ENCODE measurements at regions not wholly inside any gene's neighbourhood (a gene's known extent, or its start where the extent isn't known, plus 50 kb on each side); places are given as distances from the start of the nearest gene placed in this dataset.

DNA sequence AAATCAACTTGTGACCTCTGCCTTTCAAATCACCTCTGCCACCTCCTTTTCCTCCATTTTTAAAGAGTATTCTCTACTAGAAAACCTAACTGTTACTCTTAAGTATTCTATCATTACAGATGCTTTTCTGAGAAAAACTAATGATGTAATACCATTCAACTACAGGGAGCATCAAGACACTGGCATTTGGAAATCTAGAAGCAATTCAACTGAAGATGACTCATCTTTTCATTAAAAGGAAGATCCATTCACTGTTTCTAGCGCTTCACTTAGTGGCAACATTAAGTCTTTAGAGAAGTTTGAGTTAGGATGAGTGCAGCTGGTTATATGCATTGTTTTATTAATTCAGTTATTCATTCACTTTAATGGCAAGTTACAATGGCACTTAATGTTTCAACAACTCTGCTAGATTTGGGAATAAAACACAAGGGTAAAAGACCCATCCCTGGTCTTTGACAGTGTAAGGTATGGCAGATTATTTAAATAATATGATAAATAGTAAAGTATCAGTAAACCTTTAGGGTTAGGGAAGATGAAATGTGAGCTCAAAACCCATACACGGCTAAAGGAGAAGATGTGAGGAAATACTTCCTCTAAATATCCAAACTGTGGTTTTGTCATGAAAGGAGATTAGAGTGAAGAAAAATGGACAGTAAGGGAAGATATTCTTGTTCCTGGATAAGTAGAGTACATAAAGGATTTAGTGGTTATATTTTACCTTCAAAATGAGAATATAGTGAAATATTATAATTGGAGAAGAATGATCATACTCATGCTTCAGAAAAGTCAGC lies 61.7 kb downstream of the KCNJ2 start:
- DNase-seq (ENCODE audit: low spot score): no peak

DNA sequence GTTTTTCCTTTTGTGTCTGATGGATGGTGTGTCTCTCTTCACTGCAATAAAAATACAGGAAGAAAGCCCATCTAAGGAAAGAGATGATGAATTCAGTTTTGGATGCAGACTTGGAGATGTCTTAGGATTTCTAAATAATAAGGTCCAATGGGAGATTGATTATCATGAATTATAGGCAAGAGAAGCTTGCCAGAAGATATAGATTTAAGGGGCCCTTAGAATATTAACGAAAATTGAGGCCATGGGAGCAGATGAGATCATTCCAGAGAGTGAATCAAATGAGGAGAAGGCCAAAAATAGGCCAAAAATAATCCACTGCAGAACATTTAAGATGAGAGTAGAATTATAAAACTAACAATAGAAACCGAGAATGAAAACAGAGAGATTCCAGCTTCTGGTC lies 63.1 kb downstream of the KCNJ2 start:
- no peak for DNase-seq (ENCODE audit: low spot score)

DNA sequence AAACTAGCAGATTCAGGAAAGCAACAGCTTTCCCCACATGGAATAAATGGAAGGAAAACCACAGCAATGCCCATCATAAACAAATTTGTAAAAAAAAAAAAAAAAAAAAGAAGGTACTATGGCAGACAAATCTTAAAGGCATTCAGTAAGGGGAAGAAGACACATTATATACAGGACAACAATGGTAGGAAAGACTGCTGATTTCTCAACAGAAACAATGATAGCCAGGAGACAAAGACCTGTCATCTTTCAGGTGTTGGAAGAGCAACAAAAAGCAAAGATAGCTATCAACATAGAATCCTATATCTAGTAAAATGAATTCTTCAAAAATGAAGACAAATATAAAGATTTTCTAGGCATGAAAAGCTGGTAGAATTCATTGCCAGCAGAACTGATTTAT lies 65.9 kb downstream of the KCNJ2 start:
- no peak for DNase-seq (ENCODE audit: low spot score)

DNA sequence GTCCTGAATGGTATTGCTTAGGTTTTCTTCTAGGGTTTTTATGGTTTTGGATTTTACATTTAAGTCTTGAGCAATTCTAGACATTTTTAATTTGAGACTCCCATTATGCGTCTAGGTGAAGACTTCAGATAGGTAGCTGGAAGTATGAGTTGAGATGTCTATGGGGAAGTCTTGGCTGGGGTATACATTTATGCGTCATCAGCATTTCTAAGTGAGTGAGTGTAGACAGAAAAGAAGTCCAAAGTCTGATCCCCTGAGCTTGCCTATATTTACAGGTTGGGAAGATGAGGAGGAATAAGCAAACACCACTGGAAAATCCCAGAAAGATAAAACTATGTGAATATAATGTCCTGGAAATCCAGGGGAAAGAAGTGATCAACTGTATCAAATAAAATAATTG lies 68.9 kb downstream of the KCNJ2 start:
- no peak for DNase-seq (ENCODE audit: low spot score)

DNA sequence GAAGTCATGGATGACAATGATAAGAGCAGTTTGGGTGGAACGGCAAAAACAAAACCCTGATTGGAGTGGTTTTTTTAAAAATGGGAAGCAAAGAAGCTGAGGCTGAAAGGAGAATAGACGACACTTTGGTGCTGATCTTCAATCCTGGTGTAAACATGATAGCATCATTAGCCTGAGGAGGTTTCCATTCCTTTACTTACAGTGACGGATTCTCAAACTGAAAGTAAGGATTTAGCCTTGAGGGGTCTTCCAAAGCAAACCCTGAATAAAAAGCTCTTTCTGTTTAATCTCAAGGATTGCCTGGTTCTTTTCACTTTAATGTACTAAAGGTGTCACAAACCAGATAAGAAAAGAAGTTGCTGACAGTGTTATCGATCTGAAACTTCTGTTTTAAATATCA lies 69.3 kb downstream of the KCNJ2 start:
- DNase-seq (ENCODE audit: low spot score): no peak

DNA sequence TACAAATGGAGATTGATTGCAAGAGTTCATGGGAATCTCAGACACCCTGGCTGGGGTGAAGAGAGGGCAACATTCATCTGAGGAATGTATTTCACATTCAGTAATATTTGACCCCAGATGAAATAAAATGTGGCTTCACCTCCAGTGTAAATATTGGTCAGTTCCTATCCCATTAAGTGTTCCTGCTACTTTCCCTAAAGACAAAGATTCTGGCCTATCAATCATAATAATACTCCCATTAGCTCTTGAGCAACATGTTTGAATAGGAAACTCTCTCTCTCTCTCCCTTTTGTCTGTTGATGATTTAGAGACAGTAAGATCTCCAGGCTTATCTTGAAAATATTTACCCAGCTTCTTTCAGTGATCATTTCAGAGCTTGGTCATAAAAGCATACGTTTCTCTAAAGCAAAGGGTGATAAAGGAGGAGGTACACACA lies 70.1 kb downstream of the KCNJ2 start:
- DNase-seq (ENCODE audit: low spot score): no peak

DNA sequence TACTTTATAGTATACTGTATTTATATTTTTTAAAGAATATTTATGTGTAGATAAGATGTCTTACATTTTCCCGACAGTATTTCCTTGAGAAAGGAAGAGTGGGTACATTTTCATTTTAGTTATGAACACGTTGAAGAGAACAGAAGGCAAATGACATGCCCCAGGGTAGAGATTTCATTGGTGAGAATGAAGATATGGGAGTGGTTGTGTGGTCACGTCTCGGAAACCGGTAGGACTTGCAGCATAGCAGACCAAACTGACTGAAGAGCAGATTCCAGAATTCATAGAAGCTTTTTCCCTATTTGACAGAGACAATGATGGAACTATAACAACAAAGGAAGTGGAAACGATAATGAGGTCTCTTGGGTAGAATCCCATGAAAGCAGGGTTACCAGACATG lies 71.7 kb downstream of the KCNJ2 start:
- DNase-seq (ENCODE audit: low spot score): no peak

DNA sequence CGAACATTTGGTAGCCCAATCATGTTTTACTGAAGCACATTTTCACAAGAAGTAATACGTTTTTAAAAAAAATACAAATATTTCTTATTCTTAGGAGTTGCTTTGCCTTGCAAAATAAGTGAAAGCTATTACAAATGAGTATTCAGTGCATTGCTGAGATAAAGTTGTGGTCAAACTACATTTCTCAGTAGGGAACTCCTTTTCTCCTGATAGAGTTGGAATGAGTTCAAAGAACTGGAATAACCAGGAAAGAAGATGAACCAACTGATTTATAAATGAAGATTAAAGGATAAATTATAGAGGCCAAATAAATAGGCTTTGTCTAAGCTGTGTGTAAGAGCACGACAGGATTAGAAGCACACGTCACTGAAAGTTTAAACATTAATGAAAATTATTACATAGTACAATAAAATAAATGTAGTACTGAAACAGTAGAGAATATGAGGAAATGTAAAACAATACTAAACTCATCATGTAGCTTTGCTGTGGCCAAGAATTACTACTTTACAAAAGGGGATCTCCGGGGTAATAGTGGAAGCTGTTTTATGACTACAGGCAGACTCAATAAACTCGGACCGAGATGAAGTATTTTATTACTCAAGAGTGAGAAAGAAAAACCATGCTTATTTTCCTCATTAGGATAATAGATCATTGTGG lies 73.6 kb downstream of the KCNJ2 start:
- no peak for DNase-seq (ENCODE audit: low spot score)

DNA sequence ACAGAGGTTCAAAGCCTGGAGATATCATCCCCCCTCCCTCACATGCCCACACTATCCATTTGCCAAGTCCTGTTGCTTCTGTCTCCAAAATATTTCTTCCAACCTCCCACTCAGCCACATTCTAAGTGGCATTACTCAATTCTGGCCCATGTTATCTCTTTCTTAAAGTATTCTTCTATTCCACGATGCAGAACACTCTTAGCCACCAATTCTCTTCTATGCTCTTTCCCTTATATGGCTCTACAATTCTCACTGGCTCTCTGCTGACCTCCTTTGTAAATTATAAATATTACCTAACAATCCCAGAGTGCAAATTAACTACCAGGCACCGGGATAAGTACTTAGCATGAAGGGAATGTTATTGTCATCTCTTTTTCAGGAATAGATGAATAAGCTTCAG lies 82.4 kb downstream of the KCNJ2 start:
- DNase-seq (ENCODE audit: low spot score): no peak

DNA sequence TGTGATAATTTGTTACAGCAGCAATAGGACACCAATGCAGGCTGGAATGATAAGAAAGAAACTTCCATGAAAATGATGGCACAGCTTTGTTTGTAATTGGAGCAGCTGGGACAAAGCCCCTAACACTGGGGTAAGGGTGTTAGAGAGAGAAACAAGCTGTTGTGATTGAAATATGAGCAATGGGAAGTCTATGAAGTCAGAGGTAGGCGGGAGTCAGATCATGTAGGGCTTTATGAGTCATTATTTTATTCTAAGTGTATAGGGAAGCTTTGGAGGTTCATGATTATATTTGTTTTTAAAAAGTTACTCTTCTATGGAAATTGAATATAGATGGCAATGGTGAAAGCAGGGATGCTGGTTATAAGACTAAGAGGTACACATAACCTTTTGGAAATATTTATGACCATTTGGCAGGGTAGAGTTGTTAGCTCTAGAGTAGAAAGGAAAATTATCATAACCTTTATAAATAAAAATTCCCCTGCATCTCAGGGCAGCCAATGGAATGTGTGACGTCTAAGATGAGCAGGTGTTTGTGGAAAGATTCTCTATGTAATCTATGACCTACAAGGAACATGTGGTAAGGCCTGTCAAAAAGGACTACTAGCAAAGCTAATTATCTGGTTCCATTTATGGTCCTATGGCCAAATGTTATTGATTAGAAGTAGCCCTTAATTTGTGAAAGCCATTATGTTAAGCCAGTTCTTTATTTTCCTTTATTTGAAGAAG lies 85.6 kb downstream of the KCNJ2 start:
- no peak for DNase-seq (ENCODE audit: low spot score)

DNA sequence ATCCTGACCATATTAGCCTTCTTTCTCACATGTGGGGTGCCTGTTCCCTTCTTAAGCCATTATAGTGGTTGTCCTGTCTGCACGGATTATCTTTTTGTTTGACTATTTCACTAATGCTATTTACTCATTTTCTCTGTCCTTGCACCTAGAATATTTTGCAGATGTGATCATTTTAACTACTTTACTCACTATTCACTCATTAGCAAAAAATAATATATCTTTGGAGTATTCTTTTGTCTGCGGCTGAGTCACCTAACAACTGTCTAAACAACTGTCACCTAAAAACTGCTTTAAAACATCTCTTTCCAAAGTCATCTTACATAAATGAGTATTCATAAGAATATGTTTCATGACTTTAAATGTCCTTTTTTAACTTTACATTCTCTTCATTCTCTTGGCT lies 87.4 kb downstream of the KCNJ2 start:
- no peak for DNase-seq (ENCODE audit: low spot score)

DNA sequence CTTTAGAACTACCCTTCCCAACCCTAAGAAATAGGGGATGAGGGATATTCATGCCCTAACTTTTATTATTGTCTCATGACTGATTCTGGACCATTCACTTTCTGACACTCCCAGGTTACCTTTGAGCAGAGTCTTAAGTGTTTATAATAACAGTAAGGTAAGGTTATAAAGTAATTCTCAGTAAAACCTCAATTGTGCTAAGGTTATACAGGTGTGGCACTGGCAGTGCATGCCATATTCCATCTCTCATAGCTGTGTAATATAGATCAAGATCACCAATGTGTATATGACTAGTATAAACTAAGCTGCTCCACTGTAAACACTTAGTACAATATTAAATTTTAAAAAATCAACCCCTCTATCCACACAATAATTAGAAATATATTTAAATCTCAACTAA lies 89.1 kb downstream of the KCNJ2 start:
- no peak for DNase-seq (ENCODE audit: low spot score)

DNA sequence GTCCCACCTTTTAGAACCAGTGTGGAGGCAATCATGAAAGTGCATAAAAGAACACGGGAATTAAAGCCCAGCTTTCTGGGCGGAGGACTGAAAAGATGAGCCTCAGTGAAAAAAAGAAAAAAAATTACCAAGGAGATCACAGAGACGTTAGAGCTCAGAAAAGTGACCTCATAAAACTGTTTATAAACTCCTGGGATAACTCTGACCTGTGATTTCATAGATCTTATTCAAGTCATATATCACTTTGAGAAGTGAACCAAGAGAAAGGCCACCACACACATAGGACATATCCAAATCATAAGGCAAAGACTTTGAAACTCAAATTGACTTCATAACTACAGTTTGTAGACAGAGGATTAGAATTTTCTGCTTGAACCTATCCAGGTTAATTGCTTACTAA lies 90.1 kb downstream of the KCNJ2 start:
- DNase-seq (ENCODE audit: low spot score): no peak

DNA sequence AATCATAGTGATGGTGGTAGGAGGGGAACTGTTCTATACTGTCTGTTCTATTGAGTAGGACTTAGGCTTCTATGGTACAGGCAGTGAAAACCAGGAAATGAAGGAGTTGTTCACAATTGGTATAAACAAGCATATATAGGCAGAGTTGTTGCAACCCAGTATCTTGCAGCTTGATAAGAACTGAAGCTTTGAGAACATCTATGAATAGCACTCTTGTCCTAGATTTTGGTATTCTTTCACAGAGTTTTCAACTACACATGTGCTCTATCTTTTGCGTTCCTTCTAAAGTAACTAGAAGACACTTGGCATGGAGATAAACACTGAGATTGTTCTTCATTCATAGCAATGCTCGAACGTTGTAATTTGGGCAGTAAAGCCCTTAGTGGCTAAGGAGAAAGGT lies 91.8 kb downstream of the KCNJ2 start:
- no peak for DNase-seq (ENCODE audit: low spot score)

DNA sequence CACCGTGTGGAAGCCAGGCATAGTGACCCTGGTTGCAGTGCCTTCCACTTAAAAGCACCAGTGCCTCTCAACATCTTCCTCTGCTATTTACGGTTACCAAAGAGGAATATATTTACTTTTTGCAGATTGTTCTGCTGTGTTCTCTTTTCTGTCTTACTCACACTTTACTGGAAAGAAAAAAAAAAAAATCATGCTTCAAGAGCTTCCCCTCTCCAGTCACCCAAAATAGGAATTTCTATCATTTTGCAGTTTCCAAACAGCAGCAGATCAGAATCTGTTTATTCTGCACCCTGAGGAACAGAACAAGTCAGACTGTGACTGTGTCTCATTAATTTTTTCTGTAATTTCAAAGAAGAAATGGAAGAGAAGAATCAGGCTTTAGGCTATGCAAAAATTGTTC lies 96.1 kb downstream of the KCNJ2 start:
- no peak for DNase-seq (ENCODE audit: low spot score)

DNA sequence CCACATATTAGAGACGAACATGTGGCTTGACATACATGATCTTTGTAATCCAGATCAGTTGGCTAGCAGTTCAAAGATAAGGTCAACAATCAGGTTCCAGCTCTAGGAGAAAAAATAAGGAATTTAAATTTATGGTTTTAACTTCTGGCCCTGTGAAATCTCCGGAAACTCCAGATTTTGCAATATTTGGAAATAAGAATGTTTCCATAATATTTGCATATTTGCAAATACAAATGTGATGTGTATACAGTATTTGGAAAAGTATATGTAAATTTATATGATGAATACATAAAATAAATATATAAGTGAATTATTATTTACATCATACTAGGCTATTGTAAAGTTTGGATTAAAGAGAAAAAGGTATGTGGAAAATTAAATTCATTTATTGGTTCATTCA lies 97.1 kb downstream of the KCNJ2 start:
- no peak for DNase-seq (ENCODE audit: low spot score)

DNA sequence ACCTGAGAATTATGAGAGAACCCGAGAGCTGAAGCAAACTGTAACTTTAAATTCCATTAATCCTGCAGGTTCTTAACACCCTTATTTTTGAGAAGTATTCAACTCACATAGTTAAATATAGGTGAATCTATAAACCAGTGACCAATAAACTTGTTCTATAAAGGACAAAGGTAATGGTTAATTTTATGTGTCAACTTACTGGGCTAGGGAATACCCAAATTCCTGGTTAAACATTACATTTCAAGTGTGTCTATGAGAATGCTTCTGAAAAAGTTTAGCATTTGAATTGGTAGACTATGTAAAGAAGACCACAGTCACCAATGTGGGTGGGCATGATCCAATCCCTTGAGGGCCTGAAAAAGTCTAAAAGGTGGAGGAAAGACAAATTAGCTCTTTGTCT lies 99.1 kb downstream of the KCNJ2 start:
- no peak for DNase-seq (ENCODE audit: low spot score)

DNA sequence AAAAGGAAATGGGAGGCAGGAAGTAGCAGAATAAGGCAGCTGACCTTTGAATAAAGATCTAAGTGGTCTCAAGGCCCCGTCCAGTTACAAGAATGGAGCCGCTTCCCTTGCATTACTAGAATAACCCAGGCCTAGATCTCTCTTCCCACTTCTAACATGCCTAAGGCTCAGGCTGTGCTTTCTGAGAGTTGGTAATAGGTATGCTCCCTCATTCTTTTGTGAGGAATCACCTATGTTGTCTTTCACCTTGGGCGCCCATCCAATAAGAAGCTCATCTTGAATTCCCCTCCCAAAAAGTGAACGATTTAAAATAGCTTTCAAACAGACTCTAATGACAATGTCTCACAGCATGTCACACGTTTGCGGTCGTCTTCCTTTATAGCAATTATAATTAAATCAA lies 101.2 kb downstream of the KCNJ2 start:
- no peak for DNase-seq (ENCODE audit: low spot score)

DNA sequence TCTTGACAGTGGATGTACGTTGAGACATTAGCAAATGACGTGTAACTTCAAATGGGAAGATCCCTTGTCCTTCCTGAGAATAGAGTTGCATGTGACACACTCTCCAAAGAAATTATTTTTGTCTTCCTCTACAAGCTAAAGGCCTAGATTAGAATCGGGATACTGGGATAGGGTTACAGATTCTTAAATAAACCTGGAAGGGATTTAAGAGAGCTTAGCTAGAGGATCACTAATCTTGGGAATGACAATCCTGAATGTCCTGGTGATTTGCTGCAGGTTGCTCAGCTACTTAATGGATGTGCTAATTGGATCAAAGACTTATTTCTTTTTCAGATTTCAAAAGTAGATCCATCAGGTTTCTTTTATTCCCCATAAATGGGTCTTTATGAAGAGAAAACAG lies 101.9 kb downstream of the KCNJ2 start:
- no peak for DNase-seq (ENCODE audit: low spot score)

DNA sequence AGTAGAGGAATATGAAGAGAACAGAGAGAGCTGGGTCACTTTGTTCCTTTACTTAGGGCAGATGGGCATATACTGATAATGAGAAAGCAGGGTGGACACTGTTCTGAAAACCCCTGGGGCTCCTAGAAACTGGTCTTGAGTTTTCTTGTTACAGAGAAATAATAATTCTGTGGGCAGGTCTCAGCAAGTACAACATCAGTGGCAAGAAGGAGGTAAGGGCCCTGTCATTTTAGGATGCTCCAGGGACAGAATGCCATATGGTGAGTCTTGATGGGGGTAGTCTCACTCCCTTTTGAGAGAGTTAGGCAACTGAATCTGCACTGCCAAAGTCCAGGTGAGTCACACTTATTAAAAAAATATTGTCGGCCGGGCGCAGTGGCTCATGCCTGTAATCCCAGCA lies 102.3 kb downstream of the KCNJ2 start:
- no peak for DNase-seq (ENCODE audit: low spot score)

DNA sequence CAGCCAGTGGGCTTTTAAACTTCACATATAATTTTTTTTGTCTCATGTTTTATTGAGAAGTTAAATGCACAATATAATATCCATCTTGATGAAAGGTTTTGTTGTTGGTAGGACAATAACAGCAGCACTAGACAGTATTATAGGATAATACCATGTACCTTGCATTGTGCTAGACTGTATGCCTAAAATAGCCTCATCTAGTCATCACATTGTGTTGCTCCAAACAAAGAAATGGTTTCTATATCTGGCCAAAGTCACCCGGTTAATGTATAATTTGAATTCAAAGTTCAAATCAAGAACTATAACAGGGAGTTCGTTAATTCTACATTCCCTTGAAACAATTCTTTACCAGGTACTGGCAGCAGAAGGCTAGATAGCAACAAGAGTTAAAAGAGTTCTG lies 104.9 kb downstream of the KCNJ2 start:
- no peak for DNase-seq (ENCODE audit: low spot score)

DNA sequence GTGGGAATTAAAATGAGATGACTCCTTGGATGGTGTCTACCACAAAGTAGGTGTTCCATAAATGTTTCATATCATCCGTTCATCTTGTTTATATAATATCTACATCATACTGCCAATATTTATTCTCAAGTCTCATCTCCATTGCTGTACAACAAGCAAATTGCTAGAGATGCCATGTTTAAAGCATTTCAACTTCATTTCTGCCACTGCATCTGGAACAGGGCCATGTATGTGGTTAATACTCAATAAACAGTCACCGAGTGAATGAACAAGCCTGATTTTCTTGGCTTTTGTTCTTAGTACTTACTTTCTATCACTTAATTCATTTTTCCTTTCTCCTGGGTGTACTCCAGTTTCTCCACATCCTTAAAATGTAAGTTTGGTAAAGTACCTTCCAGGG lies 107.6 kb downstream of the KCNJ2 start:
- no peak for DNase-seq (ENCODE audit: low spot score)

DNA sequence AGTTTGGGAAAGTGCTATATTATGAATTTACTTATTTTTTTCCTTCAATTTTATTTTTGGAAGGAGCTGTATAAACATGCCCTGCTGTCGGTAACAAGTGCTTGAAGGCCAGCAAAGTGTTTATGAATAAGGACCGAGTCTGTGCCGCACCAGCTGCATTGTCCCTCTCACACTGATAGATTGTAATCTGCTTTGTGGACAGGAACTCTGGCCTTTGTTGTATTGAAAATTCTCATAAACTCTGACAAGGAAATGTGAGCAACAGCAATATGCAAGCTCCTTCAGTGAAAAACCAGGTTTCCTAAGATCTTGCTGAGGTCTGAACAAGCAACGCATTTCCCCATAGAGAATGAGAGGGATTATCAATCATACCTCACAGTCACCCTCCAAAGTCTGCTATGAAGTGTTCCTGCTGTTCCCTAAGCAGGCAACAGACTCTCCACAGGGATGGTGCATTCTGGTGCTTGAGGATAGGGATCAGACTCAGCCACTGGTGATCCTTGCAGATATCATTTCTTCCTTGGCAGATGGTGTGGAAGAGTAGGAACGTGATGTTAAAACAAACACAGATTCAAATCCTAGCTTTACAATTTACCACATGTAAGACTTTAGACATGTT lies 109.6 kb downstream of the KCNJ2 start:
- DNase-seq (ENCODE audit: low spot score): no peak
